H1 (cell line): ENCODE measurements at regions not wholly inside any gene's neighbourhood (a gene's known extent, or its start where the extent isn't known, plus 50 kb on each side); places are given as distances from the start of the nearest gene placed in this dataset.

ENCODE experiments used
- CTCF ChIA-PET: fragments of 300-600 bp; sonication (Branson Sonifier 250); formaldehyde crosslinking; loops from one replicate; lab custom pipeline; 2021; ENCODE audit not compliant: partially characterized antibody; lab: Charles Lee
- POLR2A ChIA-PET: fragments of 300-600 bp; sonication (Branson Sonifier 250); formaldehyde crosslinking; loops from one replicate; lab custom pipeline; 2021; ENCODE audit warnings: inconsistent platforms; ENCODE audit not compliant: partially characterized antibody; lab: Charles Lee
- DNase-seq, 2 experiments: peaks; one replicate each; pipeline versions ENCODE4 v3.0.0 to v3.0.0-alpha.2; 2010 to 2022; ENCODE audit warnings: low spot score in 2 of 2, low read depth in 1 of 2, mixed read lengths in 1 of 2
- FAIRE-seq: peaks from 2 replicates; lab custom pipeline; 2011; peaks lifted over from hg19 to GRCh38; lab: Jason Lieb, UNC
- H2AFZ ChIP-seq: 2 replicates; pipeline ENCODE4 v1.8.1; 2012; ENCODE audit warnings: low read length, inconsistent platforms
- H2AK5ac ChIP-seq: 2 replicates; pipeline ENCODE4 v1.6.1; 2013; ENCODE audit warnings: low read depth, low read length
- H2BK120ac ChIP-seq: replicated peaks from 2 replicates; pipeline ENCODE3; 2013; ENCODE audit warnings: low read depth, low read length, inconsistent platforms
- H2BK12ac ChIP-seq: 2 replicates; pipeline ENCODE4 v1.6.1; 2013; ENCODE audit warnings: low read depth, low read length
- H2BK15ac ChIP-seq: 2 replicates; pipeline ENCODE4 v1.6.1; 2013; ENCODE audit warnings: low read length
- H2BK20ac ChIP-seq: 2 replicates; pipeline ENCODE4 v1.6.1; 2013; ENCODE audit warnings: low read length
- H2BK5ac ChIP-seq: 2 replicates; pipeline ENCODE4 v1.6.1; 2013; ENCODE audit warnings: low read depth, low read length
- H3K14ac ChIP-seq: 2 replicates; pipeline ENCODE4 v1.6.1; 2013; ENCODE audit warnings: inconsistent platforms; ENCODE audit not compliant: insufficient read length
- H3K18ac ChIP-seq: 2 replicates; pipeline ENCODE4 v1.6.1; 2013; ENCODE audit warnings: low read length; ENCODE audit errors: extremely low read depth
- H3K23ac ChIP-seq: 2 replicates; pipeline ENCODE4 v1.6.1; 2013; ENCODE audit warnings: inconsistent platforms; ENCODE audit not compliant: insufficient read length
- H3K23me2 ChIP-seq: 2 replicates; pipeline ENCODE4 v1.6.1; 2013; ENCODE audit warnings: low read depth, low read length
- H3K27ac ChIP-seq: 2 replicates; pipeline ENCODE4 v1.6.1; 2011; ENCODE audit warnings: low read depth, low read length, inconsistent platforms
- H3K27me3 ChIP-seq, 4 experiments: replicated peaks in 1 of 4; 1 replicate in 1 of 4; 2 replicates in 3 of 4; pipeline versions ENCODE4 v1.6.1 to v1.8.1; 2011 to 2013; ENCODE audit warnings: low read length in 3 of 4, mild to moderate bottlenecking in 3 of 4, inconsistent platforms in 2 of 4, mixed read lengths in 2 of 4, moderate library complexity in 1 of 4; ENCODE audit not compliant: control insufficient read depth in 3 of 4, insufficient read depth in 3 of 4; ENCODE audit errors: extremely low read depth in 1 of 4
- H3K36me3 ChIP-seq, 4 experiments: 2 replicates each; pipeline versions ENCODE4 v1.6.1 to v1.8.1; 2011 to 2013; ENCODE audit warnings: mild to moderate bottlenecking in 4 of 4, low read length in 3 of 4, moderate library complexity in 2 of 4, control low read depth in 1 of 4, inconsistent platforms in 1 of 4; ENCODE audit not compliant: insufficient read depth in 4 of 4, control insufficient read depth in 2 of 4
- H3K4ac ChIP-seq: replicated peaks from 2 replicates; pipeline ENCODE3; 2013; ENCODE audit warnings: low read length, low read depth, mixed read lengths, inconsistent platforms; ENCODE audit not compliant: insufficient read length
- H3K4me1 ChIP-seq, 4 experiments: replicated peaks in 1 of 4; 1 replicate in 1 of 4; 2 replicates in 3 of 4; pipeline versions ENCODE4 v1.6.1 to v1.8.1; 2011 to 2013; ENCODE audit warnings: low read length in 3 of 4, inconsistent platforms in 2 of 4, mixed read lengths in 1 of 4; ENCODE audit not compliant: insufficient read depth in 4 of 4, control insufficient read depth in 3 of 4
- H3K4me2 ChIP-seq, 2 experiments: 2 replicates each; pipeline versions ENCODE4 v1.6.1 to v1.8.1; 2011 to 2013; ENCODE audit warnings: low read depth in 2 of 2, low read length in 2 of 2, control low read depth in 1 of 2, inconsistent platforms in 1 of 2, mild to moderate bottlenecking in 1 of 2; ENCODE audit not compliant: insufficient read depth in 1 of 2
- H3K4me3 ChIP-seq, 4 experiments: fragments of 200-600, 300-600 bp in 1 of 4; sonication (generic), shearing (Covaris generic), sonication (Bioruptor Twin) in 1 of 4; 2 replicates each; pipeline versions ENCODE4 v1.5.1 to v1.8.1; 2011 to 2016; ENCODE audit warnings: low read length in 4 of 4, low read depth in 3 of 4, control low read depth in 2 of 4, inconsistent platforms in 2 of 4, mild to moderate bottlenecking in 2 of 4, mixed read lengths in 1 of 4, moderate library complexity in 1 of 4; ENCODE audit not compliant: insufficient read depth in 2 of 4; ENCODE audit errors: extremely low read depth in 1 of 4
- H3K56ac ChIP-seq: replicated peaks from 2 replicates; pipeline ENCODE3; 2013; ENCODE audit warnings: low read depth, mild to moderate bottlenecking, mixed read lengths, low read length, inconsistent platforms; ENCODE audit not compliant: insufficient read length
- H3K79me1 ChIP-seq: 2 replicates; pipeline ENCODE4 v1.6.1; 2013; ENCODE audit warnings: low read depth, low read length, control low read depth
- H3K79me2 ChIP-seq, 2 experiments: 2 replicates each; pipeline versions ENCODE4 v1.6.1 to v1.8.1; 2012 to 2013; ENCODE audit warnings: low read length in 2 of 2, mild to moderate bottlenecking in 2 of 2, inconsistent platforms in 1 of 2; ENCODE audit not compliant: insufficient read depth in 2 of 2, control insufficient read depth in 1 of 2
- H3K9ac ChIP-seq, 4 experiments: replicated peaks in 1 of 4; 1 replicate in 1 of 4; 2 replicates in 3 of 4; pipeline versions ENCODE4 v1.6.1 to v1.8.1; 2011 to 2013; ENCODE audit warnings: low read depth in 3 of 4, low read length in 3 of 4, control low read depth in 2 of 4, mild to moderate bottlenecking in 2 of 4, moderate library complexity in 2 of 4, inconsistent platforms in 1 of 4; ENCODE audit errors: extremely low read depth in 1 of 4
- H3K9me3 ChIP-seq, 2 experiments: 2 replicates each; pipeline versions ENCODE4 v1.6.1 to v1.8.1; 2012 to 2013; ENCODE audit warnings: mild to moderate bottlenecking in 2 of 2, moderate library complexity in 2 of 2, control low read depth in 1 of 2, inconsistent platforms in 1 of 2, low read depth in 1 of 2, low read length in 1 of 2, mixed read lengths in 1 of 2; ENCODE audit not compliant: insufficient read depth in 2 of 2
- H4K20me1 ChIP-seq, 2 experiments: replicated peaks in 1 of 2; 2 replicates each; pipeline versions ENCODE3 to v1.8.1; 2011 to 2013; ENCODE audit warnings: inconsistent platforms in 2 of 2, low read length in 2 of 2, mild to moderate bottlenecking in 1 of 2; ENCODE audit not compliant: insufficient read depth in 2 of 2, control insufficient read depth in 1 of 2
- H4K5ac ChIP-seq: 2 replicates; pipeline ENCODE4 v1.6.1; 2013; ENCODE audit warnings: low read length, low read depth, mixed read lengths, inconsistent platforms; ENCODE audit not compliant: insufficient read length
- H4K8ac ChIP-seq: 2 replicates; pipeline ENCODE4 v1.8.0; 2013; ENCODE audit warnings: mild to moderate bottlenecking, moderate library complexity, low read length, inconsistent platforms; ENCODE audit not compliant: insufficient read depth; ENCODE audit errors: extremely low read depth
- H4K91ac ChIP-seq: replicated peaks from 2 replicates; pipeline ENCODE3; 2013; ENCODE audit warnings: low read length, mixed read lengths, inconsistent platforms; ENCODE audit not compliant: insufficient read length
- ATF2 ChIP-seq: IDR thresholded peaks from 2 replicates; pipeline ENCODE4 v1.6.1; 2012; ENCODE audit warnings: low read length, inconsistent platforms
- EP300 ChIP-seq, 2 experiments: IDR thresholded peaks; 1 replicate in 1 of 2; 2 replicates in 1 of 2; pipeline ENCODE4 v1.6.1; 2011 to 2012; ENCODE audit warnings: low read depth in 2 of 2, low read length in 2 of 2, mild to moderate bottlenecking in 2 of 2, borderline replicate concordance in 1 of 2, inconsistent platforms in 1 of 2, moderate library complexity in 1 of 2
- SAP30 ChIP-seq: fragments of 300-600 bp; sonication (generic); IDR thresholded peaks from 2 replicates; pipeline ENCODE4 v1.7.1; 2012; ENCODE audit warnings: low read length, moderate library complexity, mild to moderate bottlenecking, inconsistent platforms; ENCODE audit not compliant: insufficient read depth, insufficient replicate concordance
- SIX5 ChIP-seq: IDR thresholded peaks from 2 replicates; pipeline ENCODE4 v1.6.1; 2011; ENCODE audit warnings: mild to moderate bottlenecking, low read depth, low read length
- WGBS, 2 experiments: shearing (Covaris generic) in 1 of 2; methylation state at CpG; one replicate each; pipeline versions ENCODE4 v1.1.6 to v1.1.7; 2013 to 2015; ENCODE audit warnings: low lambda C conversion rate in 2 of 2, mixed read lengths in 2 of 2, inconsistent platforms in 1 of 2, low coverage in 1 of 2, missing lambda C conversion rate in 1 of 2; ENCODE audit not compliant: insufficient replicate concordance in 2 of 2, insufficient coverage in 1 of 2, insufficient read length in 1 of 2; ENCODE audit errors: extremely low coverage in 1 of 2, missing lambda C conversion rate in 1 of 2; 5-methylcytosine and 5-hydroxymethylcytosine counted together

GRCh38 chr7:116443646-116444045 lies 55.9 kb upstream of the CAV2 start:
- H3K4ac ChIP-seq: no peak overlapping the region
- H4K20me1 ChIP-seq: no peaks in the 10 kb centered on the region
- H2BK5ac ChIP-seq: no peak overlapping the region
- TF ChIP-seq SAP30: no peak
- no peak for TF ChIP-seq SIX5
- TF ChIP-seq EP300 (IDR thresholded peaks at IDR 0.05; ENCODE audit: borderline replicate concordance in 1 of 2, low read depth in 2 of 2, low read length in 2 of 2): no peak
- no peak for TF ChIP-seq ATF2
- CTCF ChIA-PET: interaction anchor here (0.8 to 1.2 kb wide), 3 partner anchors 9 to 147 kb away, joined by 3 to 5 read pairs (median 3); no protein-coding TSS in a partner anchor
- H3K36me3 ChIP-seq: no peaks in the 10 kb centered on the region
- H2BK120ac ChIP-seq: no peak overlapping the region
- no peaks in the 10 kb centered on the region for H3K79me1 ChIP-seq
- H3K27ac ChIP-seq: no peak overlapping the region
- no peaks in the 10 kb centered on the region for H3K79me2 ChIP-seq
- no peak overlapping the region for H2BK20ac ChIP-seq
- H4K5ac ChIP-seq: no peak overlapping the region
- H3K4me2 ChIP-seq: no peak overlapping the region
- no peak overlapping the region for H2BK15ac ChIP-seq
- FAIRE-seq (no peak), DNase-seq (no peak)
- no peak overlapping the region for H4K8ac ChIP-seq
- WGBS, 2 experiments: 97% methylated on average over 3 of the region's 3 CpGs; no CpG with 5 or more reads in 1 of the 2 experiments
- no peak overlapping the region for H2BK12ac ChIP-seq
- H3K18ac ChIP-seq: no peak overlapping the region
- H4K91ac ChIP-seq: no peak overlapping the region
- H3K4me3 ChIP-seq: no peak overlapping the region
- POLR2A ChIA-PET: no interaction called here
- no peak overlapping the region for H3K14ac ChIP-seq
- no peaks in the 10 kb centered on the region for H3K27me3 ChIP-seq
- no peaks in the 10 kb centered on the region for H3K4me1 ChIP-seq
- no peak overlapping the region for H2AFZ ChIP-seq
- H3K23me2 ChIP-seq: no peaks in the 10 kb centered on the region
- H3K23ac ChIP-seq: no peak overlapping the region
- no peak overlapping the region for H2AK5ac ChIP-seq
- no peak overlapping the region for H3K56ac ChIP-seq
- H3K9me3 ChIP-seq: no peaks in the 10 kb centered on the region
- no peak overlapping the region for H3K9ac ChIP-seq
